DND-41 (cell line): ENCODE measurements at regions not wholly inside any gene's neighbourhood (a gene's known extent, or its start where the extent isn't known, plus 50 kb on each side); places are given as distances from the start of the nearest gene placed in this dataset.

ENCODE experiments used
- ATAC-seq: fragments of 200-7000 bp; cut with Tn5 transposase; 3 replicates; pipeline ENCODE4 v1.9.1; 2021; ENCODE audit warnings: low read depth; ENCODE audit not compliant: insufficient read depth
- DNase-seq: peaks from one replicate; pipeline ENCODE4 v3.0.0-alpha.2; 2020
- H2AFZ ChIP-seq: 2 replicates; pipeline ENCODE4 v1.6.0; 2012; ENCODE audit warnings: low read depth, low read length
- H3K27ac ChIP-seq: 2 replicates; pipeline ENCODE4 v1.5.1; 2012; ENCODE audit warnings: low read length, inconsistent platforms
- H3K27me3 ChIP-seq: fragments of 200-600 bp; sonication (generic); 2 replicates; pipeline ENCODE4 v1.6.0; 2012; ENCODE audit warnings: low read length, mild to moderate bottlenecking, inconsistent platforms; ENCODE audit not compliant: insufficient read depth, poor library complexity
- H3K36me3 ChIP-seq: 2 replicates; pipeline ENCODE4 v1.5.1; 2012; ENCODE audit warnings: low read length, inconsistent platforms; ENCODE audit not compliant: insufficient read depth
- H3K4me1 ChIP-seq: 2 replicates; pipeline ENCODE4 v1.5.1; 2012; ENCODE audit warnings: mild to moderate bottlenecking, low read length; ENCODE audit not compliant: insufficient read depth
- H3K4me2 ChIP-seq: 2 replicates; pipeline ENCODE4 v1.6.0; 2012; ENCODE audit warnings: mild to moderate bottlenecking, moderate library complexity, low read length, inconsistent platforms; ENCODE audit not compliant: insufficient read depth
- H3K4me3 ChIP-seq, 2 experiments: fragments of 200-600 bp in 1 of 2; shearing (Covaris generic) in 1 of 2; 2 replicates each; pipeline ENCODE4 v1.5.1; 2012 to 2016; ENCODE audit warnings: inconsistent platforms in 2 of 2, low read length in 2 of 2, mild to moderate bottlenecking in 2 of 2, low read depth in 1 of 2, moderate library complexity in 1 of 2
- H3K79me2 ChIP-seq: 2 replicates; pipeline ENCODE4 v1.6.0; 2012; ENCODE audit warnings: low read length, inconsistent platforms; ENCODE audit not compliant: insufficient read depth
- H3K9ac ChIP-seq: 2 replicates; pipeline ENCODE4 v1.6.0; 2012; ENCODE audit warnings: low read depth, mild to moderate bottlenecking, inconsistent platforms, low read length, moderate library complexity
- H3K9me3 ChIP-seq: 2 replicates; pipeline ENCODE4 v1.5.1; 2012; ENCODE audit warnings: low read length, moderate library complexity, mild to moderate bottlenecking, inconsistent platforms; ENCODE audit not compliant: insufficient read depth, severe bottlenecking
- H4K20me1 ChIP-seq: 2 replicates; pipeline ENCODE4 v1.6.0; 2012; ENCODE audit warnings: low read length; ENCODE audit not compliant: insufficient read depth
- CTCF ChIP-seq: IDR thresholded peaks from 2 replicates; pipeline ENCODE4 v1.5.1; 2012; ENCODE audit warnings: borderline replicate concordance, low read length, moderate library complexity, mild to moderate bottlenecking; ENCODE audit not compliant: poor library complexity, severe bottlenecking; ENCODE audit errors: extremely low read depth
- EZH2 ChIP-seq: IDR thresholded peaks from 3 replicates; pipeline ENCODE4 v1.6.1; 2012; ENCODE audit warnings: borderline replicate concordance, low read depth, mild to moderate bottlenecking, moderate library complexity, low read length, inconsistent platforms; ENCODE audit not compliant: severe bottlenecking

GRCh38 chr17:55865072-55865762 is 114.4 kb downstream of the PCTP start:
- no peaks in the 10 kb centered on the region for H3K27me3 ChIP-seq
- DNase-seq (no peak), ATAC-seq (no peak)
- TF ChIP-seq CTCF (no peak), EZH2 (no peak)
- H3K9ac ChIP-seq, result no peak overlapping the region
- no peak overlapping the region for H3K4me3 ChIP-seq
- H3K36me3 ChIP-seq, result no peaks in the 10 kb centered on the region
- no peaks in the 10 kb centered on the region for H3K4me1 ChIP-seq
- H3K9me3 ChIP-seq, result peaks cover 12% of the 10 kb centered on the region
- H3K79me2 ChIP-seq, result no peaks in the 10 kb centered on the region
- H3K4me2 ChIP-seq, result no peak overlapping the region
- H4K20me1 ChIP-seq, result no peaks in the 10 kb centered on the region
- H3K27ac ChIP-seq, result no peak overlapping the region
- no peak overlapping the region for H2AFZ ChIP-seq

- Histone ChIP-seq H3K36me3 (no peaks in the 10 kb centered on the region), H3K4me1 (no peaks in the 10 kb centered on the region), H4K20me1 (no peaks in the 10 kb centered on the region), H3K27ac (no peak overlapping the region), H3K79me2 (no peaks in the 10 kb centered on the region), H3K9me3 (peaks cover 12% of the 10 kb centered on the region), H3K27me3 (no peaks in the 10 kb centered on the region), H3K4me3 (no peak overlapping the region), H2AFZ (no peak overlapping the region), H3K4me2 (no peak overlapping the region), H3K9ac (no peak overlapping the region)
- ATAC-seq (no peak), DNase-seq (no peak)
- TF ChIP-seq EZH2 (no peak), CTCF (no peak)
Measured at GRCh38 chr17:55870044-55870443, 119.2 kb downstream of the PCTP start.

- ATAC-seq (no peak), DNase-seq (no peak)
- no peaks in the 10 kb centered on the region for H3K27me3 ChIP-seq
- TF ChIP-seq EZH2 (no peak), CTCF (no peak)
- no peaks in the 10 kb centered on the region for H3K36me3 ChIP-seq
- no peak overlapping the region for H2AFZ ChIP-seq
- no peaks in the 10 kb centered on the region for H4K20me1 ChIP-seq
- no peak overlapping the region for H3K9ac ChIP-seq
- H3K4me2 ChIP-seq, result no peak overlapping the region
- no peak overlapping the region for H3K4me3 ChIP-seq
- H3K79me2 ChIP-seq, result no peaks in the 10 kb centered on the region
- H3K4me1 ChIP-seq, result no peaks in the 10 kb centered on the region
- no peak overlapping the region for H3K27ac ChIP-seq
- H3K9me3 ChIP-seq, result peaks cover 10% of the 10 kb centered on the region
Measured at GRCh38 chr17:55872374-55872773, 121.5 kb downstream of the PCTP start.

GRCh38 chr17:55873017-55873758 is 122.3 kb downstream of the PCTP start:
- H3K27ac ChIP-seq, result no peak overlapping the region
- ATAC-seq (no peak), DNase-seq (no peak)
- no peaks in the 10 kb centered on the region for H3K79me2 ChIP-seq
- no peak overlapping the region for H2AFZ ChIP-seq
- H4K20me1 ChIP-seq, result no peaks in the 10 kb centered on the region
- no peaks in the 10 kb centered on the region for H3K27me3 ChIP-seq
- H3K9ac ChIP-seq, result no peak overlapping the region
- peaks cover 10% of the 10 kb centered on the region for H3K9me3 ChIP-seq
- no peaks in the 10 kb centered on the region for H3K36me3 ChIP-seq
- no peak for TF ChIP-seq CTCF
- no peak for TF ChIP-seq EZH2
- H3K4me3 ChIP-seq, result no peak overlapping the region
- no peak overlapping the region for H3K4me2 ChIP-seq
- H3K4me1 ChIP-seq, result no peaks in the 10 kb centered on the region
